ENCODE measurements at regions not wholly inside any gene's neighbourhood (a gene's known extent, or its start where the extent isn't known, plus 50 kb on each side); places are given as distances from the start of the nearest gene placed in this dataset.

DNA sequence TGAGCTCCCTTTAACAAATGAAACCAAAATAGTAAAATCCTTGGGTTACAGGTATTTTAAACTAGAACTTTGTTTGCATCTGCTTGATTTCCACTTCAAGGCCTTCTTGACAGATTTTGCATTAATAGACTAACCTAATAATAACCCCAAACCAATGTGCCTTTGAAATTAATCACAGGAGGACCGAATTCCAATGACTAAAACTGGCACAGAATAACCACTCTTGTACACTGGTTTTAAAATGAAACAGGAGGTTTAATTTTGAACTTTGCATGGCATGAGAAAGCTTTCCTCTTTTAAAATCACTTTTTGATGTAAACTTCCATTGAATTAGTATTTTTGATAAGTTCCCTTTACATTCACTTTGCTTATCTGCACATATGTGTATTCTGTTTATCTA lies 269.6 kb downstream of the SLITRK5 start:
- TF ChIP-seq, protein P1, sequence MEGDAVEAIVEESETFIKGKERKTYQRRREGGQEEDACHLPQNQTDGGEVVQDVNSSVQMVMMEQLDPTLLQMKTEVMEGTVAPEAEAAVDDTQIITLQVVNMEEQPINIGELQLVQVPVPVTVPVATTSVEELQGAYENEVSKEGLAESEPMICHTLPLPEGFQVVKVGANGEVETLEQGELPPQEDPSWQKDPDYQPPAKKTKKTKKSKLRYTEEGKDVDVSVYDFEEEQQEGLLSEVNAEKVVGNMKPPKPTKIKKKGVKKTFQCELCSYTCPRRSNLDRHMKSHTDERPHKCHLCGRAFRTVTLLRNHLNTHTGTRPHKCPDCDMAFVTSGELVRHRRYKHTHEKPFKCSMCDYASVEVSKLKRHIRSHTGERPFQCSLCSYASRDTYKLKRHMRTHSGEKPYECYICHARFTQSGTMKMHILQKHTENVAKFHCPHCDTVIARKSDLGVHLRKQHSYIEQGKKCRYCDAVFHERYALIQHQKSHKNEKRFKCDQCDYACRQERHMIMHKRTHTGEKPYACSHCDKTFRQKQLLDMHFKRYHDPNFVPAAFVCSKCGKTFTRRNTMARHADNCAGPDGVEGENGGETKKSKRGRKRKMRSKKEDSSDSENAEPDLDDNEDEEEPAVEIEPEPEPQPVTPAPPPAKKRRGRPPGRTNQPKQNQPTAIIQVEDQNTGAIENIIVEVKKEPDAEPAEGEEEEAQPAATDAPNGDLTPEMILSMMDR (IDR thresholded peaks at IDR 0.05), result no peak
- TF ChIP-seq POLR2A (IDR thresholded peaks at IDR 0.05), result no peak
- WGBS, 2 donors, result 21 to 22% methylated on average over 1 of the region's 1 CpG
- no peaks in the 10 kb centered on the region for H3K27me3 ChIP-seq
- no peaks in the 10 kb centered on the region for H3K36me3 ChIP-seq
- intact Hi-C loops (cut with DNase I), result no loop called here
- H3K9me3 ChIP-seq, result no peaks in the 10 kb centered on the region
- no peaks in the 10 kb centered on the region for H3K4me1 ChIP-seq
- no peak for DNase-seq
- no peak overlapping the region for H3K27ac ChIP-seq
- H3K4me3 ChIP-seq, result no peak overlapping the region

DNA sequence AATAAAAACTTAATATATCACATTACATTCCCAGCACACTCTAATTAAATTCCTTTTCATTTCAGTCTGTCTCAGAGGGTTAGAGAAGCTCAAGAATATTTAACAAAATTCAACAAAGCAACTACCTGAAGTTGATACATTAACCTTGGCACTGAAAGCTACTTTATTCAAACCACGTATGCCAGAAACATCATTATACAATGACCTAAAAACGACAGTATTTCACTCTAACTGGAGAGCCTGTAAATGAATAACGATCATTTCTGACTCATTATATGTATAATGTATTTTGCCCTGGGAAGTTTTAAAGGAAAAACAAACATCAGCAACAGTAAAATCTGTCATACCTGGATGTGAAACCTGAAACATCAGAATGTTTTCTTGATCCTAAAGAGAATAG lies 270.1 kb downstream of the SLITRK5 start:
- no peaks in the 10 kb centered on the region for H3K36me3 ChIP-seq
- no peak overlapping the region for H3K4me3 ChIP-seq
- no peak overlapping the region for H3K27ac ChIP-seq
- WGBS, 2 donors, result 23 to 42% methylated on average over 3 of the region's 3 CpGs
- H3K9me3 ChIP-seq, result no peaks in the 10 kb centered on the region
- no peak for DNase-seq
- no peaks in the 10 kb centered on the region for H3K27me3 ChIP-seq
- intact Hi-C loops (cut with DNase I), result no loop called here
- TF ChIP-seq, protein P1 (IDR thresholded peaks at IDR 0.05), result no peak
- no peak for TF ChIP-seq POLR2A (IDR thresholded peaks at IDR 0.05)
- H3K4me1 ChIP-seq, result no peaks in the 10 kb centered on the region

DNA sequence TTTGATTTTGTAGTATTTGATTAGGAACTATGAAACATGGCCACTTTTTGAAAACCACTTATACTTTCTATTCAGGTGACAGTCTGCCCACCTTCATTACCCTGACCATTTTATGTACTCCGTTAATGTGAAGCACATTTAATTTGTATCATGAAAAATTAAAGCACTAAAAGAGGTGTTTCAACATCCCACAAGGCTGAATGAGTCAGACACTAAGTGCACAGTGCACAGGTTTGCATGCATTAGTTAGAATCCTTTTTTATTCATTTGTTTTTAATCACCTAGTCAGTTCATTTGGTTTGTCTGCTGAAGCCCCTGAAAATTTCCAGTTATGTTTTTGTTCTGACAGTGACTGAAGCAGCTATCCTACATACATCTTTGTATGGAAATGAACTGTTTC lies 271.0 kb downstream of the SLITRK5 start:
- H3K27ac ChIP-seq, result no peak overlapping the region
- TF ChIP-seq, protein P1 (IDR thresholded peaks at IDR 0.05), result no peak
- TF ChIP-seq POLR2A (IDR thresholded peaks at IDR 0.05), result no peak
- no peaks in the 10 kb centered on the region for H3K36me3 ChIP-seq
- H3K4me3 ChIP-seq, result no peak overlapping the region
- 78 to 86% methylated on average over 1 of the region's 1 CpG for WGBS, 2 donors
- intact Hi-C loops (cut with DNase I), result no loop called here
- no peaks in the 10 kb centered on the region for H3K9me3 ChIP-seq
- DNase-seq, result no peak
- no peaks in the 10 kb centered on the region for H3K27me3 ChIP-seq
- H3K4me1 ChIP-seq, result no peaks in the 10 kb centered on the region

DNA sequence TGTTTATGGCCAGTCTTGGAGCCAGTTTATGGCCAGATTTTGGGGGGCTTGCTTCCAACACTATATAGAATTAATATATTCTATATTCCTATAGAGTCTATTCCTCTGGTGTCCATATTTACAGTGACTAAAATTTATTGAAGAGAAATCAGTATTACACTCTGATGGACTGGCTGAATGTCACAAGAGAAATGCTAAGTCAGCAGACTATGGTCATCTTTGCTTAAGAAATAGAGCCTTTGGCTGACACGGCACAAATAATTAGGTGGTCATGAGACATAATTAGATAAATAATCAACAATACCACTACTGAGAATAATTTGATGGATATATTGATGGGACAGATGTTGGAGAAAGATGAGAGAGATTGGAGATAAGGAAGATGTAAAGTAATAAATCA lies 272.9 kb downstream of the SLITRK5 start:
- H3K4me3 ChIP-seq, result no peak overlapping the region
- no peak for DNase-seq
- no peaks in the 10 kb centered on the region for H3K9me3 ChIP-seq
- intact Hi-C loops (cut with DNase I), result no loop called here
- no peak overlapping the region for H3K27ac ChIP-seq
- H3K4me1 ChIP-seq, result no peaks in the 10 kb centered on the region
- 70 to 100% methylated on average over 1 of the region's 1 CpG for WGBS, 2 donors
- H3K27me3 ChIP-seq, result no peaks in the 10 kb centered on the region
- no peaks in the 10 kb centered on the region for H3K36me3 ChIP-seq
- TF ChIP-seq, protein P1 (IDR thresholded peaks at IDR 0.05), result no peak
- no peak for TF ChIP-seq POLR2A (IDR thresholded peaks at IDR 0.05)

DNA sequence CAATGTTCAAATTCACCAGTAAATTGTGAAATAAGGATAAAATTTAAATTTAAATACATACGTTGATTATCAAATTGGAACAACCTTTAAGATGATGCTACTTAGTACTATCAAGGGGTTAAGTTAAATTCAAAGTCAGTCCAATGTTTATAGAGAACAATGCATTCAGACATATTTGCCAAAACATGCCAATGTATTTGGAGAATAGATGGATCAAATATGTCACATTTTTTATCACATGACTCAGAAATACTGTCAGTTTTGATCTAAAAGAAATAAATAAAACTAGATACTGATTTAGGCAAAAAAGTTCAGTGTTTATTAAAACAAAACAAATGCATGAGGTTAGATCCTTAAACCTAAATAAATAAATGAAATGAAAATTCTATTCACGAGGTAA lies 281.2 kb downstream of the SLITRK5 start:
- TF ChIP-seq, protein P1 (IDR thresholded peaks at IDR 0.05), result no peak
- no peak for TF ChIP-seq POLR2A (IDR thresholded peaks at IDR 0.05)
- no peaks in the 10 kb centered on the region for H3K36me3 ChIP-seq
- no peak overlapping the region for H3K4me3 ChIP-seq
- 54 to 59% methylated on average over 2 of the region's 2 CpGs for WGBS, 2 donors
- H3K27me3 ChIP-seq, result no peaks in the 10 kb centered on the region
- H3K27ac ChIP-seq, result no peak overlapping the region
- H3K4me1 ChIP-seq, result no peaks in the 10 kb centered on the region
- no peak for DNase-seq
- intact Hi-C loops (cut with DNase I), result no loop called here
- no peaks in the 10 kb centered on the region for H3K9me3 ChIP-seq

Measured in esophagus squamous epithelium (tissue), 5 donors.